Nephron progenitor cell (in vitro differentiated cells): ENCODE measurements at regions not wholly inside any gene's neighbourhood (a gene's known extent, or its start where the extent isn't known, plus 50 kb on each side); places are given as distances from the start of the nearest gene placed in this dataset.

Experiments
- DNase-seq: peaks from one replicate; pipeline ENCODE4 v3.0.0; 2021
- H3K27ac Mint-ChIP-seq: 2 replicates; pipeline ENCODE4 v1.8.0; 2021; ENCODE audit warnings: mild to moderate bottlenecking, moderate library complexity, mixed read lengths
- H3K27me3 Mint-ChIP-seq: 2 replicates; pipeline ENCODE4 v1.8.0; 2021; ENCODE audit warnings: mild to moderate bottlenecking, low read depth, mixed read lengths; ENCODE audit not compliant: poor library complexity
- H3K36me3 Mint-ChIP-seq: 2 replicates; pipeline ENCODE4 v1.8.0; 2021; ENCODE audit warnings: low read depth, mixed read lengths
- H3K4me1 Mint-ChIP-seq: 2 replicates; pipeline ENCODE4 v1.8.0; 2021; ENCODE audit warnings: mixed read lengths
- H3K4me3 Mint-ChIP-seq: 2 replicates; pipeline ENCODE4 v1.8.0; 2021; ENCODE audit warnings: mild to moderate bottlenecking, moderate library complexity, mixed read lengths
- H3K9me3 Mint-ChIP-seq: 2 replicates; pipeline ENCODE4 v1.8.0; 2021; ENCODE audit warnings: mild to moderate bottlenecking, moderate library complexity, mixed read lengths
- CTCF ChIP-seq: fragments of 200-600 bp; sonication (generic); IDR thresholded peaks from 2 replicates; pipeline ENCODE4 v1.5.0; 2021; ENCODE audit warnings: antibody characterized with exemption

GRCh38 chr9:30944741-30945280 is 1439.6 kb upstream of the ACO1 start:
- H3K9me3 Mint-ChIP-seq = peaks cover 6% of the 10 kb centered on the region
- no peak for DNase-seq
- no peaks in the 10 kb centered on the region for H3K4me1 Mint-ChIP-seq
- H3K27me3 Mint-ChIP-seq = no peaks in the 10 kb centered on the region
- H3K27ac Mint-ChIP-seq = no peak overlapping the region
- TF ChIP-seq CTCF = no peak
- H3K4me3 Mint-ChIP-seq = no peak overlapping the region
- no peaks in the 10 kb centered on the region for H3K36me3 Mint-ChIP-seq

GRCh38 chr9:30964332-30964731 is 1420.1 kb upstream of the ACO1 start:
- Mint-ChIP-seq H3K27ac (no peak overlapping the region), H3K9me3 (peaks cover 17% of the 10 kb centered on the region), H3K36me3 (no peaks in the 10 kb centered on the region), H3K27me3 (peaks cover 3% of the 10 kb centered on the region), H3K4me3 (no peak overlapping the region), H3K4me1 (no peaks in the 10 kb centered on the region)
- DNase-seq = no peak
- no peak for TF ChIP-seq CTCF

DNA sequence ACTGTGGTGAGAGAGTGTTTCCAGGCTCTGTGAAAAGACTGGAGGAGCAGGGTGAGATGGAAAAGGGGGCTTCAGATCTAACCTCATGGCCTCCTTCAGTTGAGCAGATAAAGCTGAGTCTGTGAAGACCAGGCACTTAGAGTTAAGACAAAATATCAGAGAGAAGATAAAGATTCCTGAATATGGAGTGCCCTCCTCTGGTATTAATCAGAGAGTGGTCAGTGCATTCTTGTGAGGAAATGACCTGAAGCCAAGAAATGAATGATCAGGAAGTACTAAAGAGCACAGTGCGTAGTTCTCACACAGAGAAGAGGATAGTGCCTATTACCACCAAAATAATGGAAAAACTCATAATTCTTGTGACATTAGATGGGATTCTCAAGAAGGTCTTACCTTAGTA is 1417.0 kb upstream of the ACO1 start:
- no peak for TF ChIP-seq CTCF
- Mint-ChIP-seq H3K9me3 (peaks cover 17% of the 10 kb centered on the region), H3K36me3 (no peaks in the 10 kb centered on the region), H3K27me3 (no peaks in the 10 kb centered on the region), H3K27ac (peak overlapping the region; percentile 12), H3K4me3 (no peak overlapping the region), H3K4me1 (no peaks in the 10 kb centered on the region)
- DNase-seq = no peak

- DNase-seq = no peak
- TF ChIP-seq CTCF = no peak
- Mint-ChIP-seq H3K27ac (no peak overlapping the region), H3K27me3 (no peaks in the 10 kb centered on the region), H3K4me3 (no peak overlapping the region), H3K9me3 (no peaks in the 10 kb centered on the region), H3K36me3 (no peaks in the 10 kb centered on the region), H3K4me1 (no peaks in the 10 kb centered on the region)
These were observed 1414.3 kb upstream of the ACO1 start for GRCh38 chr9:30970186-30970585.

GRCh38 chr9:30970812-30971211 is 1413.6 kb upstream of the ACO1 start:
- no peaks in the 10 kb centered on the region for H3K4me1 Mint-ChIP-seq
- no peaks in the 10 kb centered on the region for H3K27me3 Mint-ChIP-seq
- no peak for DNase-seq
- no peaks in the 10 kb centered on the region for H3K36me3 Mint-ChIP-seq
- H3K4me3 Mint-ChIP-seq = no peak overlapping the region
- H3K27ac Mint-ChIP-seq = no peak overlapping the region
- H3K9me3 Mint-ChIP-seq = no peaks in the 10 kb centered on the region
- no peak for TF ChIP-seq CTCF

DNA sequence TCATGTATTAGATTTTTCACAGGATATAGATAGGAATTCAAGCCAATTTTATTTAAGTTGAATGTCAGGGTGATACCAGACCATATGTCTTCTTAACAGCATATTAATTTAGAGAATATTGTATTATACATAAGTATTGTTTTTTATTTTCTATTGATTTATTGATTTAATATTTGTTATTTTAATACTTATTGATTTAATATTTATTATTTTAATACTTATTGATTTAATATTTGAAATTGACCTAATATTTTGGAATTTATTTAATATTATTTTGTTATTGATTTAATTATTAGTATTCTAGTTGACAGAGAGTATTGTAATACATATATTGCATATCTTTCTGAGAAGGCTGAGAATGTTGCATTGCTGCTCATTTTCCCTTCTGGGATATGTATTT is 1411.8 kb upstream of the ACO1 start:
- H3K27ac Mint-ChIP-seq = no peak overlapping the region
- H3K4me1 Mint-ChIP-seq = peaks cover 2% of the 10 kb centered on the region
- H3K9me3 Mint-ChIP-seq = no peaks in the 10 kb centered on the region
- DNase-seq = no peak
- no peaks in the 10 kb centered on the region for H3K36me3 Mint-ChIP-seq
- no peak overlapping the region for H3K4me3 Mint-ChIP-seq
- TF ChIP-seq CTCF = no peak
- no peaks in the 10 kb centered on the region for H3K27me3 Mint-ChIP-seq
